Upper lobe of left lung (tissue), 4 donors: ENCODE measurements at regions not wholly inside any gene's neighbourhood (a gene's known extent, or its start where the extent isn't known, plus 50 kb on each side); places are given as distances from the start of the nearest gene placed in this dataset.

Experiments
- POLR2A ChIP-seq, 4 donors: fragments of 450-650 bp; IDR thresholded peaks; one replicate each; pipeline ENCODE4 v1.5.1; 2016 to 2017; ENCODE audit warnings: antibody characterized with exemption in 4 of 4, mild to moderate bottlenecking in 2 of 4
- TF ChIP-seq, protein P1 (sequence below), 6 experiments: fragments of 450-650 bp in 4 of 6; fragments of 200-600 bp in 2 of 6; sonication (generic) in 2 of 6; IDR thresholded peaks; one replicate each; pipeline ENCODE4 v1.5.1; 2016 to 2019; ENCODE audit warnings: antibody characterized with exemption in 6 of 6

DNA sequence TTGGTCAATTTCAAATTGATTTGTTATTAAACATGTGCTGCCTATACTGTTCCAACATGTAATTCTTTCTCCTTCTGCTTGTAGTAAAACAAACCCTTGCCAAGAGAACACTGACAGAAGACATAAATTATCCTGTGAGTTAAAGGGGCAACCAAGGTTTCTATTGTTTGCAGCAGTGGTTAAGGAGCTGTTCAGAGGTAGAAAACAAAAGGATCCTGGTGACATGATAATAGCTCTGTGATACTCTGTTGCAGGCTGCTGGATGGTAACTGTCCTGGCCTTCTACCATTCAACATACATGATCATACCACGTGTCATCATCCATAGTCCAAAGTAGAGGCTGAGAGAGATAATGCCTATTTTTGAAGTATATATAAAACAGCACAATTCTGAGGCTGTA, 75.8 kb upstream of the F9 start:
- TF ChIP-seq, protein P1, sequence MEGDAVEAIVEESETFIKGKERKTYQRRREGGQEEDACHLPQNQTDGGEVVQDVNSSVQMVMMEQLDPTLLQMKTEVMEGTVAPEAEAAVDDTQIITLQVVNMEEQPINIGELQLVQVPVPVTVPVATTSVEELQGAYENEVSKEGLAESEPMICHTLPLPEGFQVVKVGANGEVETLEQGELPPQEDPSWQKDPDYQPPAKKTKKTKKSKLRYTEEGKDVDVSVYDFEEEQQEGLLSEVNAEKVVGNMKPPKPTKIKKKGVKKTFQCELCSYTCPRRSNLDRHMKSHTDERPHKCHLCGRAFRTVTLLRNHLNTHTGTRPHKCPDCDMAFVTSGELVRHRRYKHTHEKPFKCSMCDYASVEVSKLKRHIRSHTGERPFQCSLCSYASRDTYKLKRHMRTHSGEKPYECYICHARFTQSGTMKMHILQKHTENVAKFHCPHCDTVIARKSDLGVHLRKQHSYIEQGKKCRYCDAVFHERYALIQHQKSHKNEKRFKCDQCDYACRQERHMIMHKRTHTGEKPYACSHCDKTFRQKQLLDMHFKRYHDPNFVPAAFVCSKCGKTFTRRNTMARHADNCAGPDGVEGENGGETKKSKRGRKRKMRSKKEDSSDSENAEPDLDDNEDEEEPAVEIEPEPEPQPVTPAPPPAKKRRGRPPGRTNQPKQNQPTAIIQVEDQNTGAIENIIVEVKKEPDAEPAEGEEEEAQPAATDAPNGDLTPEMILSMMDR (IDR thresholded peaks at IDR 0.05): no peak
- TF ChIP-seq POLR2A (IDR thresholded peaks at IDR 0.05): no peak
